Neural cell (in vitro differentiated cells): ENCODE measurements at regions not wholly inside any gene's neighbourhood (a gene's known extent, or its start where the extent isn't known, plus 50 kb on each side); places are given as distances from the start of the nearest gene placed in this dataset.

Source experiments
- H2AFZ ChIP-seq: fragments of 200-600, 300-800 bp; sonication (generic), shearing (Covaris generic); 2 replicates; pipeline ENCODE4 v1.6.0; 2014; ENCODE audit warnings: low read depth, mild to moderate bottlenecking, antibody characterized with exemption, low read length, moderate library complexity
- H3F3A ChIP-seq: fragments of 200-600 bp; shearing (Covaris generic); 2 replicates; pipeline ENCODE4 v1.6.1; 2016; ENCODE audit warnings: mild to moderate bottlenecking, moderate library complexity, mixed read lengths, antibody characterized with exemption, low read length; ENCODE audit not compliant: insufficient read depth, poor library complexity, severe bottlenecking
- H3K27ac ChIP-seq: fragments of 200-600, 300-800 bp; sonication (generic), shearing (Covaris generic); 2 replicates; pipeline ENCODE4 v1.5.1; 2014; ENCODE audit warnings: mild to moderate bottlenecking, low read length, moderate library complexity
- H3K27me3 ChIP-seq: fragments of 300-800, 200-600 bp; sonication (generic), shearing (Covaris generic); 2 replicates; pipeline ENCODE4 v1.6.0; 2014; ENCODE audit warnings: mild to moderate bottlenecking, low read depth, low read length, moderate library complexity; ENCODE audit not compliant: insufficient read depth
- H3K36me3 ChIP-seq: fragments of 300-800, 200-600 bp; sonication (generic), shearing (Covaris generic); 2 replicates; pipeline ENCODE4 v1.5.1; 2014; ENCODE audit warnings: mild to moderate bottlenecking, antibody characterized with exemption, low read length, moderate library complexity; ENCODE audit not compliant: insufficient read depth
- H3K4me2 ChIP-seq: fragments of 300-800, 200-600 bp; sonication (generic), shearing (Covaris generic); 2 replicates; pipeline ENCODE4 v1.6.0; 2014; ENCODE audit warnings: mild to moderate bottlenecking, low read length
- H3K4me3 ChIP-seq: fragments of 300-800, 200-600 bp; sonication (generic), shearing (Covaris generic); 2 replicates; pipeline ENCODE4 v1.5.1; 2014; ENCODE audit warnings: mild to moderate bottlenecking, low read length, moderate library complexity
- H3K79me2 ChIP-seq: fragments of 200-600 bp; shearing (Covaris generic); replicated peaks from 2 replicates; pipeline ENCODE4 v1.6.0; 2014; ENCODE audit warnings: mild to moderate bottlenecking, low read length, moderate library complexity; ENCODE audit not compliant: insufficient read depth
- H3K9ac ChIP-seq: fragments of 300-800, 200-600 bp; sonication (generic), shearing (Covaris generic); 2 replicates; pipeline ENCODE4 v1.6.1; 2016; ENCODE audit warnings: mild to moderate bottlenecking, low read length, mixed read lengths
- H3K9me2 ChIP-seq: fragments of 200-600 bp; shearing (Covaris generic); 2 replicates; pipeline ENCODE4 v1.6.1; 2016; ENCODE audit warnings: mild to moderate bottlenecking, low read length, mixed read lengths; ENCODE audit not compliant: insufficient read depth
- H3K9me3 ChIP-seq: fragments of 200-600, 300-800 bp; sonication (generic), shearing (Covaris generic); 2 replicates; pipeline ENCODE4 v1.6.1; 2016; ENCODE audit warnings: mild to moderate bottlenecking, mixed run types, low read length, moderate library complexity, mixed read lengths
- H4K20me1 ChIP-seq: fragments of 200-600 bp; shearing (Covaris generic); 2 replicates; pipeline ENCODE4 v1.6.1; 2016; ENCODE audit warnings: mild to moderate bottlenecking, mixed run types; ENCODE audit not compliant: insufficient read depth
- EP300 ChIP-seq: fragments of 450-650 bp; conservative IDR thresholded peaks from 2 replicates; pipeline ENCODE4 v1.6.1; 2014; ENCODE audit warnings: antibody characterized with exemption, mild to moderate bottlenecking, moderate library complexity; ENCODE audit not compliant: poor library complexity, severe bottlenecking
- EZH2 ChIP-seq: fragments of 200-600, 300-800 bp; shearing (Covaris generic), sonication (generic); IDR thresholded peaks from 2 replicates; pipeline ENCODE4 v1.6.1; 2014; ENCODE audit warnings: antibody characterized with exemption, low read length, borderline replicate concordance, mild to moderate bottlenecking; ENCODE audit not compliant: insufficient read depth, poor library complexity, severe bottlenecking
- MXI1 ChIP-seq: fragments of 450-650 bp; conservative IDR thresholded peaks from 2 replicates; pipeline ENCODE4 v1.6.1; 2014; ENCODE audit warnings: antibody characterized with exemption, mild to moderate bottlenecking; ENCODE audit not compliant: poor library complexity, severe bottlenecking
- POLR2AphosphoS5 ChIP-seq: IDR thresholded peaks from 2 replicates; pipeline ENCODE4 v1.6.1; 2012
- RAD21 ChIP-seq: fragments of 450-650 bp; conservative IDR thresholded peaks from 2 replicates; pipeline ENCODE4 v1.6.1; 2014; ENCODE audit warnings: antibody characterized with exemption, mild to moderate bottlenecking, moderate library complexity
- SMC3 ChIP-seq: fragments of 450-650 bp; conservative IDR thresholded peaks from 2 replicates; pipeline ENCODE4 v1.6.1; 2014; ENCODE audit warnings: antibody characterized with exemption, mild to moderate bottlenecking, moderate library complexity; ENCODE audit not compliant: poor library complexity
- TAF1 ChIP-seq: IDR thresholded peaks from 2 replicates; pipeline ENCODE4 v1.6.1; 2012; ENCODE audit warnings: low read depth
- TF ChIP-seq, protein P1 (sequence below): IDR thresholded peaks from 2 replicates; pipeline ENCODE4 v1.6.1; 2012; ENCODE audit warnings: borderline replicate concordance
- TF ChIP-seq, protein P2 (sequence below): fragments of 450-650 bp; IDR thresholded peaks from 2 replicates; pipeline ENCODE4 v1.5.1; 2014; ENCODE audit warnings: antibody characterized with exemption, mild to moderate bottlenecking, moderate library complexity; ENCODE audit not compliant: poor library complexity, severe bottlenecking

DNA sequence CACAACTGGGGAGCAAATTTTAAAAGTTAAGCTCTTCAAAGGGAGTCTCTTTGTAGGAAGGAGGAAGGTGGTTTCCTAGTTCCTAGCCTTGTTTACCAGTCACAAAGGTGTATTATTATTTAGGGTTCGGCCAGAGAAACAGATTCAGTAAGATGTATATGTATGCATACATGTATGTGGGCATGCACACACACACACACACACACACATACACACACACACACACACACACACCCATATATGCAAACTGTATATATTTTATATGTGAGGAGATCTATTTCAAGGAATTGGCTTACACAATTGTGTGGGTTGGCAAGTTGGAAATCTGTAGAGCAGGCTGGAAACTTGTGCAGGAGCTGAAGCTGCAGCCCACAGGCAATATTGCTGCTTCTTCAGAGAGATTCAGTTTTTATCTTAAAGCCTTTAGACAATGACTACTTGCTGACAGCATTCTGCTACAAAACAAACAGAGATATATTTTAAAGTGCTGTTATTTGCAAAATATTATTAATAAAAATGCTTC is 75.3 kb upstream of the DNAH5 start:
- Histone ChIP-seq H3K27me3 (no peaks in the 10 kb centered on the region), H3K27ac (no peak overlapping the region), H4K20me1 (no peaks in the 10 kb centered on the region), H3K9me3 (no peaks in the 10 kb centered on the region), H3K4me2 (no peak overlapping the region), H2AFZ (no peak overlapping the region), H3K36me3 (no peaks in the 10 kb centered on the region), H3F3A (no peaks in the 10 kb centered on the region), H3K9ac (no peak overlapping the region), H3K79me2 (no peaks in the 10 kb centered on the region), H3K4me3 (no peak overlapping the region), H3K9me2 (no peaks in the 10 kb centered on the region)
- TF ChIP-seq, protein P1, sequence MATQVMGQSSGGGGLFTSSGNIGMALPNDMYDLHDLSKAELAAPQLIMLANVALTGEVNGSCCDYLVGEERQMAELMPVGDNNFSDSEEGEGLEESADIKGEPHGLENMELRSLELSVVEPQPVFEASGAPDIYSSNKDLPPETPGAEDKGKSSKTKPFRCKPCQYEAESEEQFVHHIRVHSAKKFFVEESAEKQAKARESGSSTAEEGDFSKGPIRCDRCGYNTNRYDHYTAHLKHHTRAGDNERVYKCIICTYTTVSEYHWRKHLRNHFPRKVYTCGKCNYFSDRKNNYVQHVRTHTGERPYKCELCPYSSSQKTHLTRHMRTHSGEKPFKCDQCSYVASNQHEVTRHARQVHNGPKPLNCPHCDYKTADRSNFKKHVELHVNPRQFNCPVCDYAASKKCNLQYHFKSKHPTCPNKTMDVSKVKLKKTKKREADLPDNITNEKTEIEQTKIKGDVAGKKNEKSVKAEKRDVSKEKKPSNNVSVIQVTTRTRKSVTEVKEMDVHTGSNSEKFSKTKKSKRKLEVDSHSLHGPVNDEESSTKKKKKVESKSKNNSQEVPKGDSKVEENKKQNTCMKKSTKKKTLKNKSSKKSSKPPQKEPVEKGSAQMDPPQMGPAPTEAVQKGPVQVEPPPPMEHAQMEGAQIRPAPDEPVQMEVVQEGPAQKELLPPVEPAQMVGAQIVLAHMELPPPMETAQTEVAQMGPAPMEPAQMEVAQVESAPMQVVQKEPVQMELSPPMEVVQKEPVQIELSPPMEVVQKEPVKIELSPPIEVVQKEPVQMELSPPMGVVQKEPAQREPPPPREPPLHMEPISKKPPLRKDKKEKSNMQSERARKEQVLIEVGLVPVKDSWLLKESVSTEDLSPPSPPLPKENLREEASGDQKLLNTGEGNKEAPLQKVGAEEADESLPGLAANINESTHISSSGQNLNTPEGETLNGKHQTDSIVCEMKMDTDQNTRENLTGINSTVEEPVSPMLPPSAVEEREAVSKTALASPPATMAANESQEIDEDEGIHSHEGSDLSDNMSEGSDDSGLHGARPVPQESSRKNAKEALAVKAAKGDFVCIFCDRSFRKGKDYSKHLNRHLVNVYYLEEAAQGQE = no peak
- TF ChIP-seq EZH2 (no peak), EP300 (no peak), POLR2AphosphoS5 (no peak), TAF1 (no peak), SMC3 (no peak), MXI1 (no peak), RAD21 (no peak)
- TF ChIP-seq, protein P2, sequence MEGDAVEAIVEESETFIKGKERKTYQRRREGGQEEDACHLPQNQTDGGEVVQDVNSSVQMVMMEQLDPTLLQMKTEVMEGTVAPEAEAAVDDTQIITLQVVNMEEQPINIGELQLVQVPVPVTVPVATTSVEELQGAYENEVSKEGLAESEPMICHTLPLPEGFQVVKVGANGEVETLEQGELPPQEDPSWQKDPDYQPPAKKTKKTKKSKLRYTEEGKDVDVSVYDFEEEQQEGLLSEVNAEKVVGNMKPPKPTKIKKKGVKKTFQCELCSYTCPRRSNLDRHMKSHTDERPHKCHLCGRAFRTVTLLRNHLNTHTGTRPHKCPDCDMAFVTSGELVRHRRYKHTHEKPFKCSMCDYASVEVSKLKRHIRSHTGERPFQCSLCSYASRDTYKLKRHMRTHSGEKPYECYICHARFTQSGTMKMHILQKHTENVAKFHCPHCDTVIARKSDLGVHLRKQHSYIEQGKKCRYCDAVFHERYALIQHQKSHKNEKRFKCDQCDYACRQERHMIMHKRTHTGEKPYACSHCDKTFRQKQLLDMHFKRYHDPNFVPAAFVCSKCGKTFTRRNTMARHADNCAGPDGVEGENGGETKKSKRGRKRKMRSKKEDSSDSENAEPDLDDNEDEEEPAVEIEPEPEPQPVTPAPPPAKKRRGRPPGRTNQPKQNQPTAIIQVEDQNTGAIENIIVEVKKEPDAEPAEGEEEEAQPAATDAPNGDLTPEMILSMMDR = no peak

DNA sequence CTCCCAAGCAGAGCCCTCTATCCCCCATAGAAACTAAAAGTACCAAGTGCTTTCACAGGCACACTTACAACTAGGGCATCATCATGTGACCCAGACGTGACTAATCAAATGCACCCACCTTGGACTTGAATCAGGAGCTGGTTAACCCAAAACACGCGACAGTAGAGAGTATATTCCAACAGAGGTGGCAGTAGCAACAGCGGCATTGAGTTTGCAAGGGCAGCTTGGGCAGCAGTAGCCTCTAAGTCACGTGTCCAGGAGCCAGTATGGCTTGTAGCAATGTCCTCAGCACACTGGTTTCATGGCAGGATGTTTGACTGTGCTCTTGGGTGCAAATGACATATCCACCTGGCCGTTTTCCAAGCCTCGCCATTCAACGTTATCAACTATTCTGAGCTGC is 73.4 kb upstream of the DNAH5 start:
- Histone ChIP-seq H3K4me2 (no peak overlapping the region), H3K79me2 (no peaks in the 10 kb centered on the region), H3K9ac (no peak overlapping the region), H2AFZ (no peak overlapping the region), H3K27ac (no peak overlapping the region), H3K4me3 (no peak overlapping the region), H3K9me3 (no peaks in the 10 kb centered on the region), H3K27me3 (no peaks in the 10 kb centered on the region), H4K20me1 (no peaks in the 10 kb centered on the region), H3K9me2 (no peaks in the 10 kb centered on the region), H3K36me3 (no peaks in the 10 kb centered on the region), H3F3A (no peaks in the 10 kb centered on the region)
- TF ChIP-seq EZH2 (no peak), EP300 (no peak), SMC3 (no peak), RAD21 (no peak), POLR2AphosphoS5 (no peak), MXI1 (no peak), TAF1 (no peak)
- TF ChIP-seq, protein P2 = no peak
- TF ChIP-seq, protein P1 = no peak
